ENCODE measurements at regions not wholly inside any gene's neighbourhood (a gene's known extent, or its start where the extent isn't known, plus 50 kb on each side); places are given as distances from the start of the nearest gene placed in this dataset.

- TF ChIP-seq CTCF (IDR thresholded peaks at IDR 0.05) (no peak), POLR2A (IDR thresholded peaks at IDR 0.05) (no peak)
These were observed 592.6 kb downstream of the MTRR start for GRCh38 chr5:8461543-8461942.
